Endothelial cell (in vitro differentiated cells): ENCODE measurements at regions not wholly inside any gene's neighbourhood (a gene's known extent, or its start where the extent isn't known, plus 50 kb on each side); places are given as distances from the start of the nearest gene placed in this dataset.

Source experiments
- DNase-seq: peaks from one replicate; pipeline ENCODE4 v3.0.0; 2021; ENCODE audit warnings: low spot score
- H3K27ac Mint-ChIP-seq: one replicate; pipeline ENCODE4 v1.8.0; 2021; ENCODE audit warnings: mixed read lengths, inconsistent platforms; ENCODE audit not compliant: unreplicated experiment
- H3K27me3 Mint-ChIP-seq: one replicate; pipeline ENCODE4 v1.8.0; 2021; ENCODE audit warnings: mild to moderate bottlenecking, moderate library complexity, mixed read lengths, inconsistent platforms; ENCODE audit not compliant: unreplicated experiment
- H3K36me3 Mint-ChIP-seq: one replicate; pipeline ENCODE4 v1.8.0; 2021; ENCODE audit warnings: mild to moderate bottlenecking, low read depth, mixed read lengths, inconsistent platforms; ENCODE audit not compliant: unreplicated experiment
- H3K4me1 Mint-ChIP-seq: one replicate; pipeline ENCODE4 v1.8.0; 2021; ENCODE audit warnings: mild to moderate bottlenecking, mixed read lengths, inconsistent platforms; ENCODE audit not compliant: unreplicated experiment
- H3K4me3 Mint-ChIP-seq: one replicate; pipeline ENCODE4 v1.8.0; 2021; ENCODE audit warnings: mild to moderate bottlenecking, mixed read lengths, inconsistent platforms; ENCODE audit not compliant: unreplicated experiment
- H3K9me3 Mint-ChIP-seq: one replicate; pipeline ENCODE4 v1.8.0; 2021; ENCODE audit warnings: mixed read lengths, inconsistent platforms; ENCODE audit not compliant: unreplicated experiment
- CTCF ChIP-seq: fragments of 200-600 bp; sonication (generic); IDR thresholded peaks from one replicate; pipeline ENCODE4 v1.5.0; 2021; ENCODE audit warnings: antibody characterized with exemption; ENCODE audit not compliant: unreplicated experiment

DNA sequence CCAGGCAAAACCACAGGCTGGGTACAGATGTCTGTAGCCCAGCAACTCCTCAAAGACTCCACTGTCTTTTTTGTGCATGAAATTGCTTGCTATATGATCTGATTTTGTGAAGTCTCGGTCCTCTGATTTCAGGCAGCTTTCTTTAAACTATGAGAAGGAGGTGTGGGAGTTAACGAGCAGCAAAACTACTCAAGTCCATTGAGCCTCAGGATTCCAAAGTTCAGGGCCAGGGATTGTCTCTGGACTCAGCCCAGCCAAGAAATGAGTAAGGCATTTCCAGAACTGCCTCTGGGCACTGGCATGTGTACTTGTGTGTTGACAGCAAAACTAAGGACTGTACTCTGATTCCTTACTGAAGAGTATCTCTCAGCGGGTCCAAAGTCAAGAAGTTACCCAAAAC, 53.4 kb upstream of the GLIS3 start:
- no peaks in the 10 kb centered on the region for H3K9me3 Mint-ChIP-seq
- H3K4me3 Mint-ChIP-seq = no peak overlapping the region
- no peak for DNase-seq
- no peak for TF ChIP-seq CTCF
- H3K36me3 Mint-ChIP-seq = no peaks in the 10 kb centered on the region
- H3K27ac Mint-ChIP-seq = no peak overlapping the region
- no peaks in the 10 kb centered on the region for H3K27me3 Mint-ChIP-seq
- peaks cover 5% of the 10 kb centered on the region for H3K4me1 Mint-ChIP-seq

- Mint-ChIP-seq H3K4me1 (peaks cover 3% of the 10 kb centered on the region), H3K36me3 (no peaks in the 10 kb centered on the region), H3K27me3 (no peaks in the 10 kb centered on the region), H3K27ac (no peak overlapping the region), H3K9me3 (no peaks in the 10 kb centered on the region), H3K4me3 (no peak overlapping the region)
- TF ChIP-seq CTCF = no peak
- DNase-seq = no peak
Measured at GRCh38 chr9:4349816-4350418, 50.0 kb upstream of the GLIS3 start.
